Right ventricle myocardium superior (tissue), 1 donor: ENCODE measurements at regions not wholly inside any gene's neighbourhood (a gene's known extent, or its start where the extent isn't known, plus 50 kb on each side); places are given as distances from the start of the nearest gene placed in this dataset.
A peak's percentile ranks its signal among the peaks of the same experiment; 100 is the strongest.

Experiments used
- ATAC-seq: fragments of 200-7000 bp; cut with Tn5 transposase; one replicate; pipeline ENCODE4 v1.9.1; 2020; ENCODE audit warnings: mild to moderate bottlenecking; ENCODE audit not compliant: poor library complexity
- DNase-seq: peaks from one replicate; pipeline ENCODE4 v3.0.0-alpha.2; 2020
- intact Hi-C: fragments of 100-400 bp; cut with DNase I; formaldehyde crosslinking; loops from one replicate; pipeline ENCODE4 v1.11.2; 2022
- donor health status: DM: no; HTN: yes; CAD: no; lungs with severe emphysema.

DNA sequence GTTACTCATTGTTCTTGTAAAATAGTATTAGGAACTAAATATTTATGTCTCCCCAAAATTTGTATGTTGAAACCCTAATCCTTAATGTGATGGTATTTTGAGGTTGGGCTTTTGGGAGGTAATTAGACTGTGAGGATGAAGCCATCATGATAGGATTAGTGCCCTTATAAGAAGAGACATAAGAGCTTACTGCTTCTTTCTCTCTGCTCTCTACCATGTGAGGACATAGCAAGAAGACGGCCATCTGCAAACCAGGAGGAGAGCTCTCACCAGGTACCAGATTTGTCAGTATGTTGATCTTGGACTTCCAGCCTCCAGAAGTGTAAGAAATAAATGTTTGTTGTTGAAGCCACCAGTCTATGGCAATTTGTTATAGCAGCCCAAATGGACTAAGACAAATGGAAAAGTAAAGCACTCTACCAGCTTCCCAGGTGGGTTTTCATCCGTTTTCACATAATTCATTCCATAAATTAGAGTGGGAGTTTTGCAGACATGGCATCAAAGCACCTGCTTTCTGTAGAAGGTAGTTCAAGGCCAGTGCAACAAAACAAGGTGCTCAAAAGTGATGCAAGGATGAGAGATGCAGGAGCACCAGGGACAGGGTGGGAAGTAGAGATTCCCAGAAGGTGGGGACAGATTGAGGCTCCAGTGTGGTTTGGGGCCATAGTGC is 70.7 kb downstream of the MYCN start:
- no peak for ATAC-seq
- intact Hi-C loops, result no loop called here
- no peak for DNase-seq

DNA sequence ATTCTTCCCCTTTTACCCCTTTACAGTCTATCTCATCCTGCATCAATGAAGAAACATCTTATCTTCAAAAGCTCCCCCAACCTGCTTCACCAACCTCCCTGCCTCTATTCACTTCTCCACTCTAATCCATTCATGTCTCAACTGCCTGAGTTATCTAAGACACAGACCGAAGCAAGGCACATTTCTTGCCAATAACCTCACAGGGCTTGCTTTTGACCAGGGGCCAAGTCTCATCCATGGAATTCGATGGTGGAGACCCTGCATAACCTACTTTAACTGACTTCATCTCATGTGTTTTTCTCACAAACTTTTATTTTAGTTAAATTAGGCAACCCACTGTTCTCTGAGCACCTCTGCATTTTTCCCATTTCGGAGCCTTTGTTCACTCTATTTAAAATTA is 69.7 kb downstream of the MYCN start:
- ATAC-seq (no peak), DNase-seq (no peak)
- intact Hi-C loops, result no loop called here

DNA sequence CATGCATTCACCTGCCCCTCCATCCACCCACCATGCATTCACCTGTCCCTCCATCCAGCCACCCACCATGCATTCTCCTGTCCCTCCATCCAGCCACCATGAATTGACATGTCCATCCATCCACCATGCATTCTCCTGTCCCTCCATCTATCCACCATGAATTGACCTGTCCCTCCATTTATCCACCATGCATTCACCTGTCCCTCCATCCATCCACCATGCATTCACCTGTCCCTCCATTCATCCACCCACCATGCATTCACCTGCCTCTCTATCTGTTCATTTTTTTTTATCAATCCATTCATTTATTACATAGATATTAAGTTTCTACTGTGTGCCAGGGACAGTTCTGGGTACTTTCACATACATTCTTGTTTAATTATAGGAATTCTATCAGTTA is 69.2 kb downstream of the MYCN start:
- intact Hi-C loops, result no loop called here
- no peak for ATAC-seq
- no peak for DNase-seq

DNA sequence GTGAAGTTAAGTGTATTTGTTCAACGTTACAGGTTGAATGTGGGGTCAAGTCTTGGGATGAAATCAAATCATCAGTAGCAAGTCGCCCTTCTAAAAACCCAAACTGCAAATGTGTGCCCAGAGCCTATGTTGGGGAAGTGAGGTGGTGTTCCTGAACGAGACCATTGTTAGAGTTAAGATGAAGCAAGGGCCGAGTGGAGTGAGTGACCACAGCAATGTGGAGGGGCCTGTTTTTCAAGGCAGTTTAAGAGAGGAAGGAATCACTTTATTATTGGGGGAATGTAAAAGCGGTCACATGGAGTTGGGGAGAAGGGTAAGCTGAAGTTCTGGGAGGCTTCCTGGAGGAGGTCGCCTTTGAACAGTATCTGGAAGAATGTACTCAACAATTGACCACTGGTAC is 68.5 kb downstream of the MYCN start:
- DNase-seq (no peak), ATAC-seq (no peak)
- intact Hi-C loops, result no loop called here

DNA sequence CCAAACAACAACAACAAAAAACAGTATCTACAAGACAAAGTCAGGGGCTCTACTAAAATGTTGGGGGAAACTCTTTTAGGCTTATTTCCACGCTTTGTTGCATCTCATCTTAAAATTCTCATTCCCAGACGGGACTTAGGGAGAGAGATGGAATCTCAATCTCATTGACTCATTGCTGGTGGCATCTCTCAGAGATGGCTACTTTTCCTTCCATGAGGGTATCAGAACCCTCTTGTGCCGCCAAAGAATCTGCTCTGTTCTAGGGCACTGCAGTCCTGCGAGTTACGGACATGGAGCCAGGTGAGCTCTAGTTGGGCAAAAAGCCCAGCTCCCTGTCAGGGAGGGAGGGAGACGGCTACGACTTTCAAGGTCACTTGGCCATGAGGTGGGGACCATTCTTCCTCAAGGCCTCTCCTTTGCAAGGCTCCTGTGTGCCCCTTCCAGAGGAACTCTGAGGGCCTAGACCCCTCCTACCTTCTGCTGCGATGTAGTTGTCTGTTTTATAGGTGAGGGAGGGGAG is 68.0 kb downstream of the MYCN start:
- no peak for DNase-seq

DNA sequence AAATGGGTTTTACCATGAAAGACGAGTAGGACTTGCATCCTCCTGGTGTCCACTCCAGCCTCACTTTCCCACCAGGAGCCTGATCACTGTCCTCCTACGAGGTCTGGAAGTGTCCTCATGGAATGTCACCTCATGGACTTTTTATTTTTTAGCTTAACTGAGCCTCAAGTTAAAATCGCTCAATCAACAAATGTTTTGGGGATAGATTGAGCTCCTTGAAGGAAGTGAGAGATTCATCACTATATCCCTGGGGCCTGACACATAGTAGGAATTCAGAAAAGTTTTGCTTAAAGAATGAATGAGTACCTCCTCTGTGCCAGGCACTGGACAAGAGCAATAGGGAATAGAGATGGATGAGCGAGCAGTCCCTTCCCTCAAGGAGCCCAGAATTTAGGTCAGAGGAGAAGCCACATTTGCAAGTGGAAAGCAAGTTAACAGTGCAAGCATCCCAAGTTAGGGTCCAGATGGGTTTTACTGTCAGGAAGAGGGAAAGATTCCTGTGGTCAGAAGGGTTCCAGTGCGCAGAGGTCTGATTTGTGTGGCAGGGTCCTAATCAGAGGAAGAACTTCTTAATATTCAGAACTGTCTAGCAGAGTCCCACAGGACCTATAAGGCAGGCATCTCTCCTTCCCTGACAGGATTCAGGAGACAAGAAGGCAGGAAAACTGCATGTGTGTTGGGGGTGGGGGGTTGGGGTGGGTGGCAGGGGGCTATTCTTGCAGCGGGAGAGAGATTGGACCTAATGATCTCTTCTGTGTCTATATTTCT is 67.0 kb downstream of the MYCN start:
- DNase-seq (no peak), ATAC-seq (no peak)
- intact Hi-C loops, result no loop called here

More for the DNA sequence above, 68.0 kb downstream of the MYCN start:
- intact Hi-C loops, result no loop called here
- ATAC-seq, result no peak

DNA sequence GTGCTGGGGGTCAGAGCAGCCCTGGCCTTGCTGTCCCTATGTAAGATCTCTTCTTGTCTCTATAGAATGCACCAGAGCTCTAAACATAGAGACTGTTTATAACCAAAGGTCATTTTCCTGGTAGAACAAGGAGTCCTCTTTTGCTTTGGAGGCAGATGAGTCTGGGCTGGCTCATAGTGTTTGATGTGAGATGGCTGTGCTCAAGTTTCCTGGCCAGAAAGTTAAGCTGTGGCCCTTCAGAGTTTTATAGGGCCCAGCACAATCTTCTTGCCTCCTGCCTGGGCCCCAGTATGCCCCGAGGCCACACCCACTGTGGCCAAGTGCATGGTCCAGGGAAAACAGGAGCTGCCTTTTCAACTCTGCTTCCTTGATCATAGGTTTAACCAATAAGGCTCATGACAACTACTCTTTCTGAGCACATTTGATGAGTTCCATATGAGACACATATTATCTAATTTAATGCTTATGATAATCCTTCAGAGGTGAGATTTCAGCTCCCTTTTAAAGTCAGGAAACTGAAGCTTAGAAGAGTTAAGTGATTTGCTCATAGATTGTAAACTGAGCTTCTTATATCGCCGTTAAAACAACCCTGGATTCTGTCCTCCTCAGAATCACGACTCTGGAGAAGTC is 66.3 kb downstream of the MYCN start:
- intact Hi-C loops, result no loop called here
- DNase-seq (no peak), ATAC-seq (no peak)

DNA sequence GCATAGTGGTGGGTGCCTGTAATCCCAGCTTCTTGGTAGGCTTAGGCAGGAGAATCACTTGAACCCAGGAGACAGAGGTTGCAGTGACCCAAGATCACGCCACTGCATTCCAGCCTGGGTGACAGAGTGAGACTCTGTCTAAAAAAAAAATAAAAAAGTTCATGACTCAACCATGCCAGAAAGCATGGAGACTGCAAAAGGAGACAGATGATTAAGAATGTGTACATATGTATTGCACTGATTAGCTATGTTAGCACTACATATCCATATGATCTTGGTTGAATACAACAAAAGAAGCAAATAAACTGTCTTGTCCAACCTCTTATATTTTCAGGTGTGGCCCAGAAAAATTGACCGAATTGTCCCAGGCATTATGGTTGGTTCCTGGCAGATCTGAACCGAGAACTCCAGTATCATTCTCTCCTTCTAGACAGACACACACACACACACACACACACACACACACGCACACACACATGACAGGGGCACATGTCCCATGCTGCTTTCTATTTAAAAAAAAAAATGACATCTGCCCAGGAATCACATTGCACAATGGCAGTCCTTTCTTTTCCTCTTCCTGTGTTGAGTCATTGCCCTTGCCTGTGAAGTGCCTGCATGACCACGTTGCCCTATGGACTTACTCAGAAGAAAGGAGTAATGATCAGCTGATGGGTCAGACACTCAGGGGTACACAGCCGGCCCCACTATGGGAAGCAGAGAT is 65.6 kb downstream of the MYCN start:
- intact Hi-C loops, result no loop called here
- ATAC-seq, result peak; percentile 73
- DNase-seq, result no peak

DNA sequence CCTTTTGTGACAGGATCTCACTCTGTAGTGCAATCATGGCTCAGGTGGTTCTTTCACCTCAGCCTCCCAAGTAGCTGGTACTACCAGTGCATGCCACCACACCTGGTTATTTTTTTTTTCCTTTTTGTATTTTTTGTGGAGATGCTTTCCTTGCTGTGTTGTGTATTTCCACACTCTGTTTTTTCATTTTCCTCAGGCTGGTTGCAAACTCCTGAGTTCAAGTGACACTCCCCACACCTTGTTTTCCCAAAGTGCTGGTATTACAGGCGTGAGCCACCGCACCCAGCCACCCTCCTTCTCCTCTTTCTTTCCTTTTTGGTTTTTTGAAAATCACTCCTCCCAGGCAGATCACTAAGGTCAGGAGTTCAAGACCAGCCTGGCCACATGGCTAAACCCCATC is 65.0 kb downstream of the MYCN start:
- DNase-seq (no peak), ATAC-seq (no peak)
- intact Hi-C loops, result no loop called here

DNA sequence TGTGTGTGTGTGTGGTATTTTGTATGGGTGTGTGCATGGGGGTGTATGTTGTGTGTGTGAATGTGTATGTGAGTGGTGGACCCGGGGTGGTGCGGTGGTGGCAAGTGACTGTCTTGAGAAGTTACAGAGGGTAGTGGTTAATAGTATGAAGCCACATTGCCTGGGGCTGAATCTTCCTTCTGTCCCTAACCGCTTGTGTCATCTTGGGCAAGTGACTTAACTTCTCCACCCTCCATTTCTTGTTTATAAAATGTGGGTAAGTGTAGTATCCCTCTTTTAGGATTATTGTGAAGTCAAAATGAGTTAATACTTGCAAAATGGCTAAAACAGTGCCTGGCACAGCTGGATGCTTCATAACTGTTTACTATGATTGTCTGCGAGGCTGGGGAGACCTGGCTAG is 63.5 kb downstream of the MYCN start:
- DNase-seq (no peak), ATAC-seq (no peak)
- intact Hi-C loops, result no loop called here

DNA sequence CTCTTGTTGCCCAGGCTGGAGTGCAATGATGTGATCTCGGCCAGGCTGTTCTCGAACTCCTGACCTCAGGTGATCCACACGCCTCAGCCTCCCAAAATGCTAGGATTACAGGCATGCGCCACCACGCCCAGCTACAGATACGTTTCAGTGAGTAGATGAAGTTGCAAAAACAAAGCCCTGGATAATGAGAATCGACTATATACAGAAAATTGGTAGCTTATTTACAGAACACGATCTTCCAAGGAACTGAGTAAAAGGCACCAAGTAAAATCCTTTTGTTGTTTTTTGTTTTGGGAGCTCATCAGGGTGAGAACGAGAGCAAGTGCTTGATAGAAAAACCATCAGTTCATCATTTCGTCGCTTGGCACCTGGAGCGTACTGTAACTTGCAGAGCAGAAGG is 62.8 kb downstream of the MYCN start:
- ATAC-seq, result no peak
- no peak for DNase-seq
- intact Hi-C loops, result no loop called here

DNA sequence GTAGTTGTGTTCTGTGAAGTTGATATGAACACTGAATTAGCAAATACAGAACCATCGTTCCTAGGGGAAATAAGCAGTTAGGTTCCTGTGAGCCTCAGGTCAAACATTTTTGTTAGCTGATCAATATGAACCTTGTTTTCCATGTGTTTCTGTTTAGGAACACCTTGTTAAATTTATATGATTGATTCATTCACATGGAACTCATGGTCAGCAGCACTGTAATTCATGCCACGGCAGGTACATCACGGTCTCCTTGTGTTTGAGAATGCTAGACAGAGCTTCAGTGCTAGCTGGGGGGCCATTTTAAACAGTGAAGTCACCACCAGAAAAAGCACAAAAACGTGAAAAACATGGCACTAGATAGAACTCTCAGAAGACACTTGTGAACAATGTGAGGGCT is 62.2 kb downstream of the MYCN start:
- DNase-seq, result no peak

DNA sequence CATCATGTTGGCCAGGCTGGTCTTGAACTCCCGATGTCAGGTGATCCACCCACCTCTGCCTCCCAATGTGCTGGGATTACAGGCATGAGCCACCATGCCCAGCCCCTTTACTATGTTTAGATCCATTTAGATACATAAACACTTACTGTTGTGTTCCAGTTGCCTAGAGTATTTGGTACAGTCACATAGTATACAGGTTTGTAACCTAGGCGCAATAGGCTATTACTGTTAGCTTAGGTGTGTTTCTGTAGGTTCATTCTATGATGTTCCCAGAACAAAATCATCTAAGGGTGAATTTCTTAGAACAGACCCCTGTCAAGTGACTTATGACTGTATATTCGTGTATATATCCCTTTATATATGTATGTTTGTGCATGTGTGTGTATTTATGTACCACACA is 61.8 kb downstream of the MYCN start:
- ATAC-seq, result no peak
- no peak for DNase-seq
- intact Hi-C loops, result no loop called here

More for the DNA sequence above, 62.2 kb downstream of the MYCN start:
- no peak for ATAC-seq
- intact Hi-C loops, result no loop called here

DNA sequence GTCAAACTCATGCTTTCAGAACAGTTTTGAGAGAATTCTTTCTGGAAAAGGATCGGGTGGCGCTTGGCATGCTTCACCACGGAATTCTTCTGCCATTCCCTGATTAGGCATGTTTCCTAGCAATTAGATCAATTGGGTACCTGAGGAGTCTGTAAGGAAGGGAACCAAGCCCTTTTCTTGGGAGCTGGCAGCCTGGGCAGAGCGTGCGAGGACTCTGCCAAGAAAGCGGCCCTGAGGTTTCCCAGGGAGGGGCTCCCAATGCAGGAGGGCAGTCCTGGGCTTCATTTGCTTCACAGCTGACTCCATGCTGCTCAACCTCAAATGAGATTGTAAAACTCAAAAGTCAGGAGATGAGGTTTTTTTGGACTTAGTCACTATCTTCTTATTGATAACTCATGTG is 60.3 kb downstream of the MYCN start:
- DNase-seq (no peak), ATAC-seq (no peak)
- intact Hi-C loops, result no loop called here

DNA sequence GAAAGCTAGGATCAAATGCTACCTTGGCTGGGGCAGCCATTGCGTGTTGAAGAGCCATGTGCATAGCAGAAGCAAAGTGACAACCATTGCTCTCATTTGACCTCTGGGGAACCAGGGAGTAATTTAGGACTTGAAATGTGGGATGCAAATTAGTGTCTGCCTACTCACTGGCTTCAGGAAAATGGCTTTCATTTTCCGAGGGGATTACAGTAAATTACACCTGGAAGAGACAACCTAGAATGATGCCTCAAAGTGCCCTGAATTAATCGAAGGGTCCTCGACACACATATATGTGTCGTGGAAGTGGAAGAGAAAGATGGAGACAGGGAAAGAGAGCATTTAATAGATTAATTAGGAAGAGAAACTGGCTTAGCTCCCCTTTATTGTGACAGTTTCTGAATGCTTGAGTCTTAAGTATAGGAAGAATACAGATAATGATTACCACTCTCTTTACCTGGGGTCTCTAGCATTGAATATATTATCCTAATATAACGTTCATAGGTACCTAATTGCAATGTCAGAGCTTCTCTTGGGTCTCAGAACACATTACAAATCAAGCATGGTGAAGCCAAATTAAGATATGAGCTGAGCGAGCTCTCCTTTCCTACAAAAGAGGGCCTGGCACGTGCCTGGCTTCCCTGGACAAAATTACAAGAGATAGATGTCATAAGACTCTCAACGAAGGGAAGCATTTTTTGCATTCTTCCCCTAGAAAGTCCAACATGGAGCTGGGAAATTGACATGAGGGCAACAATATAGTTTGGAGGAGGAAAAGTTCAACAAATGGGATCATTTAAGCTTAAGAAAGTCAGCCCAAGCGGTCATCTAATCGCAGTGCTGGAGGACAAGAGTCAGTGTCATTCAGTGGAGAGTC is 59.5 kb downstream of the MYCN start:
- ATAC-seq (no peak), DNase-seq (no peak)
- intact Hi-C loops, result no loop called here

DNA sequence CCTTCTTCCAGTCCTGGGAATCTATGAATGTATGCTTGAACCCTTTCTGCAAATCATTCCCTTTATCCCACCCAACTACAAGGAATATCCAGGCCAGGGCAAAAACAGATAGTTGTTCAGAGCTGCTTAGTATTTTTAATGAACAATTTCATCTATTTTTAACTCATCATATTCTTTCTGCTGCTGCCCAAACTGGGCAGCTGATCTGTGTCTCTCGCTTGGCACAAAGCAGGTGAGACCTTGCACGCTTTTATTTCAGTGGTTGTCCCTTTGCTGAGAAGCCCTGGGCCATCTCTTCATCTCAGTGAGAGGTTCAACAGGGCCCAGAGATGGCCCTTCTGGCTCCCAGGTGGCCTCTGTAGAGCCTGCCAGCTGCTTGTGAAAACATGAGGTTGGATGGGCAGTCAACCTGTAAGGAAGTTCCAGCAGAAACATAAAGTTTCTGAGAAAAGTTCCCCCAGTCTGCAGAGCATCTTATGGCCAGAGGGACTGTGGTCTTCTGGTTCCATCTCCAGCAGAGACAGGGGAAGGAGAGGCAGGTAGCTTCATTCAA is 57.5 kb downstream of the MYCN start:
- DNase-seq, result no peak
- intact Hi-C loops, result no loop called here
- no peak for ATAC-seq

DNA sequence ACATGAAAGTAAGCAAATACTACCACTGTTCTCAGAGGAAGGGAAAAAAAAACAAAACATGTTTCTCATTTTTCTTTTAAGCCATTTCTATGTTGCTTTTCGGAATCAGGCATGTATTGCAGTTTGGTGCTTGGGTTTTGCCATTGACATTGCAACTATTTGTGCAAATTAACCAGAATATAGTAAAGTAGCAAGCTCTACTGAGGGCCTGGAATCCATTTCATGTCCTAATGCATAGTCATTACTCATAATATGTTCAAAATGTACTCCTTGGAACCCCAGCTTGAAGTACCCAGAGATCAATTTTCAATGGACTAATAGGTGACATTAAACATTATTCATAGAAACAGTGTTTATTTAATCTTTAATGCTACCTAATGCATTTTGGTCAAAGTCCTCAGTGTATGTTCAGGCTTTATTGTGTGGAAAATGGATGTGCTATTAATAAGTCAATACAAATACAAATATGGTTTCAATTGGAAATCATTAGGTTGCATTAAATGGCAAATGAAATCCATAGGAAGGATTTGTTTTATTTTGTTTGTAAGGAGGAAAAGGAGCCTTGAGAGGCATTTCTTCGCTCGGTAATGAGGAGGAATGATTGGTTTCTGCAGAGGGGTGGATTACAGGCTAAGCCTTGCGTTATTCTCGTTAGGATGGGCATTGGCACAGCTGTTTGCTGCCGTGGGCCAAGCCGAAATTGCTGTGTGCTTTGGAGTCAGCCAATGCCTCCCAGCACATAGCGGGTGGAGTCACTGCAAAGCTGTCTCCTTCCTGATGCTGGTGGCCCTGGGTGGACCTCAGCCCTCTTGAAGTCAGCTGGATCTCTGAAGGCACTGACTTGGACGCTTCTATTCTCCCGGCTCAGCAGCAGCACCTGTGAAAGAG is 56.4 kb downstream of the MYCN start:
- intact Hi-C loops, result no loop called here
- no peak for DNase-seq
- ATAC-seq, result no peak
